Erythroblast (primary cell): ENCODE measurements at regions not wholly inside any gene's neighbourhood (a gene's known extent, or its start where the extent isn't known, plus 50 kb on each side); places are given as distances from the start of the nearest gene placed in this dataset.

Experiments
- GATA1 ChIP-seq: IDR thresholded peaks from 2 replicates; pipeline ENCODE4 v1.6.1; 2011; ENCODE audit warnings: low read depth, mild to moderate bottlenecking, control low read depth, low read length, moderate library complexity
- POLR2A ChIP-seq: IDR thresholded peaks from 2 replicates; pipeline ENCODE4 v1.6.1; 2011; ENCODE audit warnings: mild to moderate bottlenecking, low read length

DNA sequence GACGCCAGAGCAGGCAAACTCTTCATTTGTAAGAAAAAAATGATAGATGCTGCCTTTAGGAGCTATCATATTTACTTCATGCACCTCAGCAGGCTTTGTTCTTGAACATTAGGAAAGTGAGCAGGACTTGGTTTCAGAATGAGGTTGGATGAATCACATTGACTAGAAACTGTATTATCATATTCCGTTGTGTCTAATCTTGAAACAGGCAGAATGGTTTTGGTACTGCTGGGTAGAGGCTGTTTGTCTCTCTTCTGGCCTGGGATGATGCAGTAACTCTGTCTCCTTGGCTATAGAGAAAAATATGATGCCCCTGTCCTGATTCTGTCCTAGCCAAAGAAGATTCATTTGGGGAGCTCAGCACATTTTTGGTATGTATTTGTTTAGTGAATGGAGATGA lies 344.2 kb upstream of the GRM7 start:
- no peak for TF ChIP-seq POLR2A
- no peak for TF ChIP-seq GATA1
